ENCODE measurements at regions not wholly inside any gene's neighbourhood (a gene's known extent, or its start where the extent isn't known, plus 50 kb on each side); places are given as distances from the start of the nearest gene placed in this dataset.

DNA sequence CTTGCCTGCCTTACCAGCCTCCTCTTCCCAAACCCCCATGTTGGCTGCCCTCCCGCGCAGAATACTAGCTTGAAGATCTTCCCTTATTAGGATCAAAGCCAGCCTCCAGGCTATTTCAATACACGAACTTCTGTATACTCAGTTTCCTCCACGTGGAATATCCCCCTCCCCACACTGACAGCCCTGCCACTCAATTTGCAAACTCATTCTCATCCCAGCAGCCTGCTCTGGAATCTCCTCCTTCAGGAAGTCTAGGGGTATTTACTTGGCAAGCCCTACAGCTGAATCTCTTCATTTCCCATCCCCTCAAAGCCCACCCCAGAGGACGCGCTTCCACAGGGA, 157.0 kb upstream of the SMIM23 start (continued):
- TF ChIP-seq EP300 (IDR thresholded peaks at IDR 0.05; ENCODE audit: borderline replicate concordance in 1 of 2, low read depth in 2 of 2, low read length in 2 of 2) = no peak

Data from H1 (cell line).